ENCODE measurements at regions not wholly inside any gene's neighbourhood (a gene's known extent, or its start where the extent isn't known, plus 50 kb on each side); places are given as distances from the start of the nearest gene placed in this dataset.

- TF ChIP-seq LRRFIP1 (CRISPR knock-in tag; conservative IDR thresholded peaks at IDR 0.05) (no peak), AGO2 (optimal IDR thresholded peaks at IDR 0.05; ENCODE audit: low read depth, low read length) (no peak), SNAPC2 (CRISPR knock-in tag; IDR thresholded peaks at IDR 0.05) (no peak), NCOR1 (IDR thresholded peaks at IDR 0.05; ENCODE audit: borderline replicate concordance, low read length) (no peak), ZNF678 (CRISPR knock-in tag; IDR thresholded peaks at IDR 0.05) (no peak)
- TF ChIP-seq, protein P1, sequence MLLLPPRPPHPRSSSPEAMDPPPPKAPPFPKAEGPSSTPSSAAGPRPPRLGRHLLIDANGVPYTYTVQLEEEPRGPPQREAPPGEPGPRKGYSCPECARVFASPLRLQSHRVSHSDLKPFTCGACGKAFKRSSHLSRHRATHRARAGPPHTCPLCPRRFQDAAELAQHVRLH (CRISPR knock-in tag; IDR thresholded peaks at IDR 0.05; ENCODE audit: borderline replicate concordance, low read depth), result no peak
Measured at GRCh38 chr16:73553941-73554660, 506.2 kb upstream of the ZFHX3 start (continued).

DNA sequence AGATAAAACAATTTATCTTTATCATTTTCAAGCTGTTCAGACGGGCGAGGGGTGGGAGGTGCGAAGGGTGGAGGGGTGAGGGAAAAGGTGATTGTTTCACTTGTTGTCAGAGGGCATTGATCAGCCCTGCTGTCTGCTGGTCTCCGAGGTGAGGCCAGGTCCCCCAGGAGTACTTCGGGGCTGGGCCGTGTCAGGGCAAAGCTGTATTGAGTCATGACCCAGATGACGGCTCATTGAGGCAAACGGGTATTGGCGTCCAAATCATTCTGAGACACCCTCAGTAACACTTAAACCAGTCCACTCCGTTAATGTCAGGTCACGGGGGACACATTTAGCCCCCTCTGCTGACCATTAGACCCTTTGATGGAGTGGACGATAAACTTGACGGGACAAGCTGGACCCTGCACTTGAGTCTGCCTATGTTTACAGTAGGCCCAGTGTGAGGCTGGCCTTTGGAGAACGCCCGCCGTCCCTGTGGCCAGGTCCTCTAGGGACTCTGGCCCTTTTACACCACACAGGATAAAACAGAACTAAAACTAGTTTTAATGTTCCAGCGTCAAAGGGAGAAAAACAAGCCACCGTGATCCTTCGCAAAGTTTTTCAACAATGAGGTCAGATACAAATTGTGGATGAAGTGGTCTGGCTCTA lies 502.2 kb upstream of the ZFHX3 start:
- H4K20me1 ChIP-seq (ENCODE audit: insufficient read depth, low read length), result no peaks in the 10 kb centered on the region
- H3K9me3 ChIP-seq (ENCODE audit: low read length), result no peaks in the 10 kb centered on the region
- in situ Hi-C loops (cut with HindIII; ENCODE audit: extremely low pct_ligation_motif_present, low pct_unique_long_range_greater_than_20kb), result no loop called here
- ATAC-seq (peak; percentile 87), FAIRE-seq (no peak), DNase-seq (ENCODE audit: low spot score) (no peak)
- ChIA-PET CTCF (ENCODE audit: low intra/inter-chr PET ratio, low total read pairs) (no interaction called here), POLR2A (no interaction called here)
- intact Hi-C loops (cut with micrococcal nuclease; ENCODE audit: unreplicated experiment), result no loop called here
- TF ChIP-seq HNF4A (CRISPR knock-in tag; IDR thresholded peaks at IDR 0.05) (peak; percentile 49; the same call in 1 of the 2 replicates), ZFP90 (CRISPR knock-in tag; IDR thresholded peaks at IDR 0.05; ENCODE audit: borderline replicate concordance) (no peak), SOX13 (IDR thresholded peaks at IDR 0.05) (no peak), SOX13 (CRISPR knock-in tag; conservative IDR thresholded peaks at IDR 0.05 in 1 of 2, IDR thresholded peaks at IDR 0.05 in 1 of 2) (no peak), ETV5 (CRISPR knock-in tag; IDR thresholded peaks at IDR 0.05; ENCODE audit: borderline replicate concordance) (no peak), ZFX (CRISPR knock-in tag; IDR thresholded peaks at IDR 0.05; ENCODE audit: low read depth) (peak; percentile 26; the same call in 1 of the 2 replicates), CTCF (CRISPR knock-in tag; IDR thresholded peaks at IDR 0.05) (peak; percentile 10; the same call in 1 of the 2 replicates), FOXA1 (IDR thresholded peaks at IDR 0.05) (no peak), FOXA1 (CRISPR knock-in tag; IDR thresholded peaks at IDR 0.05) (0 out of 2 replicates have a peak, but pooled peaks have one; percentile 24)
- no peak overlapping the region for H3K9ac ChIP-seq (ENCODE audit: insufficient read depth, low read depth, low read length)
- WGBS (ENCODE audit: low lambda C conversion rate), result 24% methylated on average over 16 of the region's 19 CpGs
- H2AFZ ChIP-seq (ENCODE audit: low read length), result no peak overlapping the region
- H3K27ac ChIP-seq (ENCODE audit: extremely low read length, insufficient read depth, low read length), result no peak overlapping the region
- H3K36me3 ChIP-seq (replicated peaks in 1 of 2; ENCODE audit: control insufficient read depth in 1 of 2, insufficient read depth in 2 of 2, low read length in 2 of 2), result no peaks in the 10 kb centered on the region
- no peaks in the 10 kb centered on the region for H3K79me2 ChIP-seq (ENCODE audit: insufficient read depth, low read length)
- H3K4me2 ChIP-seq (ENCODE audit: low read depth, low read length), result no peak overlapping the region
- peaks cover 0 to 47% of the 10 kb centered on the region in 2 experiments; a peak in 3 of 5 replicates for H3K27me3 ChIP-seq (ENCODE audit: control insufficient read depth in 1 of 2, insufficient read depth in 2 of 2, low read length in 2 of 2)
- H3K4me3 ChIP-seq (replicated peaks in 1 of 3; ENCODE audit: insufficient read depth in 1 of 3, low read depth in 2 of 3, low read length in 3 of 3), result no peak overlapping the region
- no TSS peak for BruUV-seq (replicated peaks)
- H3K4me1 ChIP-seq (ENCODE audit: insufficient read depth, low read length), result peaks cover 8% of the 10 kb centered on the region

Measured in HepG2 (cell line).